Hematopoietic multipotent progenitor cell (in vitro differentiated cells): ENCODE measurements at regions not wholly inside any gene's neighbourhood (a gene's known extent, or its start where the extent isn't known, plus 50 kb on each side); places are given as distances from the start of the nearest gene placed in this dataset.
A peak's percentile ranks its signal among the peaks of the same experiment; 100 is the strongest.

Experiments used
- DNase-seq, 3 donors: peaks; one replicate each; pipeline ENCODE4 v3.0.0-alpha.2; 2011 to 2015; ENCODE audit warnings: low read depth in 2 of 3, low spot score in 2 of 3

DNA sequence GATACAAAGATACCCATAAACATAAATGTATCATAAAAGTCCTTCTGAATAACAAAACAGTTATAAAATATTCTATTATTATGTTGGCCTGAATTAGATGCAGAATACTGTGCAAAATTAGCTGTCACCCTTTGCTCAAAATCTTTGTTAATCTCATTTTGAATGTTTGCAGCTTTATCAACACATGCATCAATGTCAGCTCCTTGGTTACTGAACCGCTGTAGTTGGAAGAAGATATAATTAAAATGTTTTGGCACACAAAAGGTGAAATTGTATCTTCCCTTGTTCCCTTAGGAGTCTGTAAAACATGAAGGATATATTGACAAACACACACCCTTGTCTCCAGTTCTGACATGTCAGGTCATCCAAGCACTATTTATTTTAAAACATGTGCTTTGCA lies 146.3 kb upstream of the POU5F2 start:
- no peak for DNase-seq

DNA sequence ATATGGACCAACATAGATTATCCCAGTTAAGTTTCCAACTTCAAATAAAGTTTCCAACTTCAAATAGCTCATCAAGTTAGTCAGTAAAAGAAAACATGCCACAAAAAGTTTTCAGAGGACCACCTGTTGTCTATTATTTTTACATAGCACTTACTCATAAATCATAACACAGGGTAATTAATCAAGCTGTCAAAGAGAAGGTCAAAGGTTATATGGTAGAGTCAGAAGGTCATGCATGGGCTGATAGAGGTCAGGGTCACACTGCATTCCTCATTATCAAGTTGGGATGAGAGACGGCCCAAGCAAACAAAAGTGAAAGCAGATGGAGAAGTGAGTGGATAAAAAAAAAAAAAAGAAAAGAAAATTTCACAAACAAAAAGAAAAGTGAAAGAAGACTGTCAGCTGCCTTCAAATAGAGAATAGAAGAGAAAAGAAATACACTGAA lies 145.5 kb upstream of the POU5F2 start:
- peak in 2 of 3 donors; percentile 13 to 61 for DNase-seq

DNA sequence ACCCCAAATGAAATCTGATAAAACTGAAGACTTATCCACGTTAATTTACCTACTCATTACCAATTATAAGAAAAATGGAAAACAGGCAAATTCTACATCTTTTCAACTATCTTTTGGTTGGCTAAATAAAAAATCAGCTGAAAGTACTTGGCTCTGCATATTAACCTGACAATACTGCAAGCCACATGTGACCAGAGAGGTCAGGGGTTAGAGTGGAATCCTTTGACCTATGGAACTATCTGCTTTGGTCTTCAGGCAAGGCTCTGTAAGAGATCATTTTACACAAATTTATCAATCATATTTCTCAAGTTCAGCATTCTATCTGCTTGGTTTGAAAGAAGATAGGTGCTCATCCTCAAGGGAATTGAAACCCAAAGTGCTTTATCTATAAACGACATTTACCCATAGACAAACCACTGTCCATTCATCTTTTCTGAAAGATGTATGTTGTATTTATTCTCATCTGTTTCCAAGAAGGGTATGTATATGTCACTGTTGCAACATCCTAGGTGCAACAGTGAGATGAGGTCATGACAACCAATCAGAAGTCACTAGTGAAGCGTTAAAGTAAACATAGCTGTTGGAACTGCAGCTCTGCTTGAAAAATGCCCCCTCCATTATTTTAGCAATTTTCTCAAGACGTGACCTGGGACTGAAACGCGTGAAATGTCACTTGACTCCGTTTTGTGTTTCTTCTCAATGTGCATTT lies 144.9 kb upstream of the POU5F2 start:
- DNase-seq = no peak

DNA sequence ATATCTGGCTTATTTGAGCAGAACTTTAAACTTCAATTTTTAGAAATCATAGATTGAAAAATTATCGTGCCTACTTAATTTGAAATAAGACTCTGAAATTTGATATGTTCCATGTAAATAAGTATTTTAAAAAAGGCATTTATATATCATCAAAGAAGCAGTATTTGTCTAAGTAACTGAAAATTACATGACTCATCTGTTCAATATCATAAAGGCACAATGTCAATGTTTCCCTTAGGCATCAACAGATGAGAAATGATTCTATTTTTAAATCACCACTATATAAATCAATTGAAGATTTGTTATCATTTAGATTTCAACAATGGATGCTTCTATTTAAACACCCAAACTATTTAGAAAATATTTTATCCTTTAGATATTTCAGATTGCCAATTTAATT lies 142.9 kb upstream of the POU5F2 start:
- DNase-seq = no peak

DNA sequence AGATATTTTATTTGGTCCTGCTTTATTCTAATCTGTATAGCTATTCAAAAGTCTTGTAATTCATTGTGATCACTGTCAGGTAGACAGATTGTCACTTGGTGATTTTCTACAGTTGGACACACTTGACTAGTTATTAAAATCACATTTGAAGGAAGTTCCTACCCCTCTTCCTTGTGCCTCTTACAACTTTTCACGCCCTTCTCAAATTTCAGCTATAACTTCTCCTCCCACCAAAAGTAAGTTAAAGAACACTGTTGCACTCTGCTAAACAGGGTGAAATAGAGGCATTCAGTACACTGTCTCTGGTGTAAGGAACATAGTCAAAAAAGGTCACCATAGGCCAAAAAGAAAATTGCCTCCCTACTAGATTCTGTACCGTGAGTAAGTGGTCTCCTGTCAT lies 142.1 kb upstream of the POU5F2 start:
- DNase-seq = no peak

DNA sequence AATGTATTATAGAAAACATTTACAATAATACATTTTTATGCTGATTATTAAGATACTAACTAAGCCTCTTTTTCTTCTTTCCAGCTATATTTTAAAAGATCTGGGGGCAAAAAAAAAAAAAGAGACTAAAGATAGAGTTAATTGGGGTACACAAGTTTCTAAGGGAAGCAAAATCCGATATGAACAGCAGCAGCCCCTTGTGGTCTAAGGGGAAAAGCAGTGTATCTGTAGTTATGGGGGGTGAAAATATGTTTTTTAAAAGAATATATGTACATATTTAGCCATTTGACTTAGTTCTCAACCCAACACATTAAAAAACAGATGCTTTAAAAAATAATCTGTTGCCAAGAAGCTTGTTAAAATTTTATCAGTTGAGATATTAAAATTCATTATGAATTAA lies 134.3 kb upstream of the POU5F2 start:
- no peak for DNase-seq

DNA sequence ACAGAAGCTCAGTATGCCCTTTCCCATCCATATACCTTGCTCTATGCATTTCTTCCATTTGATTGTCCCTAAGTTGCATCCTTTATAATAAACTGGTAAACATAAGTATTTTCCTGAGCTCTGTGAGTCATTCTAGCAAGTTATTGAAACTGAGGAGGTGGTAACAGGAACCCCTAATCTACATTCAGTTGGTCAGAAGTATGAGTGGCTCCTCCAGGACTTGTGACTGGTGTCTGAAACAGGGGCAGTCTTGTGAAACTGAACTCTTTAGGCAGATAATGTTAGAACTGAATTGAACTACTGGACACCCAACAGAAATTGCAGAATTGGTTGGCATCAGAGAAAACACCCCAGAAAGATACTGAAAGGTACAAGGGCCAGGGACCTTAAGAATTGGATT lies 133.1 kb upstream of the POU5F2 start:
- DNase-seq = no peak

DNA sequence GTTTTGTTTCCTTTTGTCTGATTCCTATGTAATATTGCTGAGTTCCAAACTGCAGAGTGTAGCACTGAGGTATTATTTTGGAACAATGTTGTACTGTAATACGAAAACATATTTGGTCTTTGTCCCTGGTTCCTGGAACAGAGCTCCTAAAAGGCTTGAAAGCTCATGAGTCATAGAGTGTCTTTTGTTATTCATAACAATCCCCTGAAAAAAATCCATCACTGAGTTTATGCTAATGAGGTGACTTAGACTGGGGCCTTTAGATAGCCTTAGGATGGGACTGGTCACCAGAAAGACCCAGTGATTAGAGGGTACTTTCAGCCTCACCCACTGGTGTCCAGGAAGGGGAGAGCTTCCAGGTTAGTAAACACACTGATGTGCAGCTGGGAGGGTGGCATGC lies 132.7 kb upstream of the POU5F2 start:
- DNase-seq = no peak

DNA sequence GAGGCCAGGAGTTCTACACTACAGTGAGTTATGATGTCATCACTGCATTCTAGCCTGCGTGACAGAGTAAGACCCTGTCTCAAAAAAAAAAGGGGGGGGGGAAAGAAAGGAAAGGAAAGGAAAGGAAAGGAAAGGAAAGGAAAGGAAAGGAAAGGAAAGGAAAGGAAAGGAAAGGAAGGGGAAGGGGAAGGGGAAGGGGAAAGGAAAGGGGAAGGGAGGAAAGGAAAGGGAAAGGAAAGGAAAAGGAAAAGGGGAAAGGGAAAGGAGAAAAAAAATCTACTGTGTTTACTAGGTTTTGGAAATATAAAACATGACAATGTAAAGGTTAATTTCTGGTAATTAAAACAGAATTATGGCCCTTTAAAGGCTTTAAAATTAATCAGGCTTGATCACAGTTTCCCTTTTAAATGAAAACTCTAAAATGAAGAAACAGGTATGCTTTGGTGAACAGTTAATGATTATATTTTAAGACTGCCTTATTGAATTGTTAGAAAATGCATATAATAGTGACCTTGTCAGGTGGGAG lies 131.9 kb upstream of the POU5F2 start:
- DNase-seq = no peak

DNA sequence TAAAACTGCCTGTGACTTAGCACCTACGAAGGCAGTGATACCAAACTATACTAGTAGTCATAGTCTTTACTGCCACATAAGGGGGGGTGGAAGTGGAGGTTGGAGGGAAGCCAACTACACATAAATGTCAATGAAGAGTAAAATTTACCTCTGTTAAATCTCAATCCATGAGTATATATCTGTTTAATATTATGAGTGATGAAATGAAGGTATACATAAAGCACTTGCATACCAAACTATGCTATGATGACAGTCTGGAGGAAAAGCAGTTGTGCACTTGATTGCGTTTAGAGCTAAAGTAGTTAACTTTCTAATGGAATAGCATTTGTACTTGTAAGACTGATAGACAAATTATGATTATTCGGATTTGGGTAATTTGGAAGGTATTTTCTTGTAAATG lies 129.2 kb upstream of the POU5F2 start:
- no peak for DNase-seq

DNA sequence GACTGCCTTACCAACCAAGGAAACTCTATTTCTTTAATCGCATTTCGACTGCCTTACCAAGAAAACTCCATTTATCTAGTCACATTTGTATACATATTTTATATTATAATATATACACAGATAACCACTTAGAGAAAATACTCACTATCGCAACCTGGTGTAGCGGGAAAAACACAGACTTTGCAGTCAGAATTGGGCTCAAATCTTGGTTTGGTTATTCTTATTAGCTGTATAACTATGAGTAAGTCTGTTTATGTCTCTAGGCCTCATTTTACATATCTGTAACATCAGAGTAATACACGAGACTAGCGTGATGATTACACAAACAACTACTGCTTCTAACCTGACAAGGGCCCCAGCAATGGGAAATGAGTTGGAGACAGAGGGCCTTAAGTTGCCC lies 127.5 kb upstream of the POU5F2 start:
- no peak for DNase-seq

DNA sequence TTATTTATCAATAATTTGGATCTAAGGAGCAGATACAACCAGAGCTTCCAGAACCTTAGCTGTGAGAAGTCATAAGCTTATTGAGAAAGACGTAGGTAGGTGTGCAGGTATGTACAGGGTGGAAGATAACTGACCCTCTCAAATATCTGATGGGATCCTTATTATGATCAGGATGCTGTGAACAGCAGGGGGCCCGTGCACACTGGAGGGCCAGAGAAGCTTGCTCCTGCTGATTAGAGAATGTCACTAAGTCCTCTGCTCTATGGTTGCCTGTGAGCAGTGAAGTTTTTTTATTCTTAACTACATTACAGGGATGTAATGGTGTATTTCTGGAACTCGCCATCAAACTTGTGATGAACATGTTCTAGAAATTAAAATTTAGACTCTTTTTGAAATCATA lies 108.9 kb upstream of the POU5F2 start:
- DNase-seq = no peak

DNA sequence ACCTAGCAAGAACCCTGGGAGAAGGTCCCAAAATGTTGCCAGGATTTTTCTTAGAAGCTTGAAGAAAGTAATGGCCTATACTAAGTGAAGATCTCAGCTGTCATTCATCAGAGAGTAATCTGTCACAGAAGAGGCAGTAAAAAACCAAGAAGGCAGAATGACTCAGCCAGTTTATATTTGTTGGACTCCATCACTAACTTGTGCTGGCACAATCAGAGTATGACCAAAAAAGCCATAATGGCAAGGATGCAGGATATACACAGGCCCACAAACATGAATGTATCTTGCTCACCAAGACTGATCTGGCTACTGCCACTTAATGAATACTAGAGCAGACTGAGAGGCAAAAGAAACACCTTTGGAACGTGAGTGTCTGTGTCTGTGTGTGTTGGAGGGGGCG lies 104.0 kb upstream of the POU5F2 start:
- no peak for DNase-seq

DNA sequence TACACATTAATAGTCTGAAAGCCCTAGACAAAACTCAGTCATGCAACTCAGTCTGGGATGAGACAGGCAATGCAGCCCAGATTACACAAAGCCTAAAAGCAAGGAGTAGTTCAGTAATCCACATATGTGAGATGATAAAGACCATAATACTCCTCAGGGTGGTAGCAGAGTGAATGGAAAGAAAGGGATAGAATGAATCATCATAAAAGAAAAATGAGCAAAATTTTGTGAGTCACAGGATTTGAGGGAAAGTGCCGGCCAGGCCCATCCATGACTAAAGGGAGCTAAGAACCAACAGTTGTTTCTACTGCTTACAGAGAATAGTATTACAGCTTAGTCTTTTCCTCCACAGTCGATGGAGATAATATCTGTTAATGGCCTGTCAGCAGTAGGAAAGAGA lies 90.0 kb upstream of the POU5F2 start:
- no peak for DNase-seq

DNA sequence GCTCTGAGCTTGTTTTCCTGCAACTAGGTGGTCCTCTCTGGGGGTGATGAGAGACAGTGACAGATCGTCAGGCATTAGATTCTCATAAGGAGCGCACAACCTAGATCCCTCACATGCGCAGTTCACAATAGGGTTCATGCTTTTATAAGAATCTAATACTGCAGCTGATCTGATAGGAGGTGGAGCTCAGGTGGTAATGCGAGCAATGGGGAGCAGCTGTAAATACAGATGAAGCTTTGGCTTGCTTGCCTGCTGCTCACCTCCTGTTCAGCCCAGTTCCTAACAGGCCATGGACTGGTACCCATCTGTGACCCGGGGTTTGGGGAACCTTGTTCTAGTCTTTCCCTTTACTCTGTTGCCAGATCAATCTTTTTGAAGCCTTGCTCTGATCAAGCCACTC lies 89.5 kb upstream of the POU5F2 start:
- no peak for DNase-seq

DNA sequence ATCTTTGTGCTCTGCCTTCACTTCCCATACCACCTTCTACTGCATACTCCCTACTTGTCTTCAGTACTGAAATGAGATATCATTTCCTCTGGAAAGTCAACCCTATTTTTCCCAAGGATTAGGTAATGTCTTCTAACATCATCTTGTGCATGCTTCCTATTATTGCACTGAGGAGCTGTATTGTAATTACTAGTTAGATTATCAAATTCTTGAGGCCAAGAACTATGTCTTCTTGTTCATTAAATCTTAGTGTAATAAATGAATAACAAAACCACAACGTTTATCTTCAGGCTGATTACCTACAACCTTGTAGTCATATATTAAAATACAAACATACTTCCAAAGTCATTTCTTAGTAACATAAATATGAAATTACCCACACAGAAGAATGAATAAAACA lies 87.9 kb upstream of the POU5F2 start:
- DNase-seq = no peak

DNA sequence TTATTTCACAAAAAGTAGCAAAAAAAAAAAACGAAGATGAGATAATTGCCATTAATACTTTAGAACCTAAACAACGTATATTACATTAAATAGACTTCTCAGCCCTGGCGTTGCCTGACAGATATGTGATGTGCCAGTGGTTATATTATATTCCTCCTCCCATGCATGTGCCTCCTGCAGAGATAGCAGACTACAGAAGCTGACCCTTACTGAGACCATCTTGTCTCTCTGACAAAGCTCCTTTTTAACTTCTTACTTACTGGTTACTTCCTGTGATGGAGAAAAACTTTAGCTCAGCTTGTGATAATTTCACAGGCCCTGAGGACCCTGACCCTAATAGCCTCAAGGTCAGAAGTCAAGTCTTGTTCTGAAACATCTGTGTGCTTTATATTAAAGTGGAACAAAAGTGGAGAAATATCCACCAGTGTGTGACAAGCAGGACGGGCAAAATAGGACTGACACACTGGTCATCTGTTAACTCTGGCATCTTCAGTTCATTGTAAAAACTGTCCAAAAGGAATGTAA lies 80.6 kb upstream of the POU5F2 start:
- DNase-seq = no peak

DNA sequence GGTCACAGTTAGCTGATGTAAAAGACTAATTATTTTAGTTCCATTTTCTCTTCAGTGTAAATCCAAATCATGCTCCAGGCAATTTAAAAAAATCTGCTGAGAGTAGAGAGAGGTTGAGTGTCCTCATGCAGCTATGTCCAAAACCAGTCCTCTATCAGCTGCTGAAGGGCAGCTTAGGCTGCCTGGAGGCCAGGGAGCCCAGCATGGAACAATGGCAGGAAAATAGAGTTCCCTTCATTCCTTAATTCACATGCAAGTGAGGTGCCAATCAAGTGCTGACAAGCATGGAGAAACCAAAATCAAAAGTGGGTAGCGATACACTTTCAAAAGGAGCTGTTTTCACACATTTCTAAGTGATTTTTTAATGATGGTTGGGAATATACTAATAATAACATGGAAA lies 78.3 kb upstream of the POU5F2 start:
- DNase-seq = no peak

DNA sequence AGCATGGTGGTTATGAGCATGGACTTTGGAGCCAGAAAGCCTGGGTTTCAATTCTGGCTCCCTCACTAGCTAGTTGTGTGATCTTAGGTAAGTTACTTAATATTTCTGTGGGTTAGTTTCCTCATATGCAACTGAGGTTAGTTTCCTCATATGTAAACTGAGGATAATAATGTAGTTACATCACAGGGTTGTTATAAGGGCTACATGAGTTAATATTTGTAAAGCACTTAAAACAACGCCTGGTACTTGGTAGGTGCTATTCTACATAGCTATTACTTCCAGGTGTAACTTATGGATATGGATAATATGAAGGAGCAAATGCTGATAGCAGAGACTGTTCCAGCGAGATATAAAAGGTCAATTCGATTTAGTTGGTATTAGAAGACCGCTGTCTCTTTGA lies 69.4 kb upstream of the POU5F2 start:
- DNase-seq = no peak

DNA sequence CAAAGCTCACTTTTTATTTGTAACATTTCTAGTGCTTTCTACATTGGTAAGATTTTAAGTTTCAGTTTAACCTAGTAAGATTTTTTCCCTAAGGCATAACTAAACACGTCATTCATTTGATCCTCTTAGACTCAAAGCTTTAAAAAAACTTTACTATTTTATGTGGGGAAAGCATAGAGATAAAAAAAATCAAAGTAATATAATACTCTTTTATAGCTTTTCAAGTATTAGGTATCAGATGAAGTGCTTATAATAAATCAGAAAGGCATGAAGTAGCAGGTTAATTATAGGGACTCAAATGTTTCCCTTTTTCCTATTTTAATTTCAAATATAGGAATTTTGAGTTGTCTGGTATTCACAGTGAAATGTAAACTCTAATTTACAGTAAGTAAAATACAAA lies 68.0 kb upstream of the POU5F2 start:
- DNase-seq = no peak

DNA sequence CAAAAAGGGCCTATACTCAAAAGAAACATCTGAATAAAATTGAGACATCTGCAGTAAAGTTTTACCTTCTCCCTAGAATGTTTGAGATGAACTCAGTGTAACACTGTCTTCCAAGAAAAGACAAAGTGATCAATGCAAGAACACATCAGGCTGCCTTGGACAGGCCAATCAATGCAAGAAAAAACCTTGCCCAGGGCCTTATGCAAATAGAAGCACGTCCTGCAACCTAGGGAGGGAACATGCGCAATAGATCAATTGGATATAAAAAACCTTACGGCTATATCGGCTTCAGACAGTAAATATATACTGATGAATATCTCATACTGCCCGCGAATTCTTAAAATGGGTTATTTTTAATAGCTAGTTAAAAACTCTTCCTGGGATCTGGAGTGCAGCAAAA lies 66.4 kb upstream of the POU5F2 start:
- no peak for DNase-seq

DNA sequence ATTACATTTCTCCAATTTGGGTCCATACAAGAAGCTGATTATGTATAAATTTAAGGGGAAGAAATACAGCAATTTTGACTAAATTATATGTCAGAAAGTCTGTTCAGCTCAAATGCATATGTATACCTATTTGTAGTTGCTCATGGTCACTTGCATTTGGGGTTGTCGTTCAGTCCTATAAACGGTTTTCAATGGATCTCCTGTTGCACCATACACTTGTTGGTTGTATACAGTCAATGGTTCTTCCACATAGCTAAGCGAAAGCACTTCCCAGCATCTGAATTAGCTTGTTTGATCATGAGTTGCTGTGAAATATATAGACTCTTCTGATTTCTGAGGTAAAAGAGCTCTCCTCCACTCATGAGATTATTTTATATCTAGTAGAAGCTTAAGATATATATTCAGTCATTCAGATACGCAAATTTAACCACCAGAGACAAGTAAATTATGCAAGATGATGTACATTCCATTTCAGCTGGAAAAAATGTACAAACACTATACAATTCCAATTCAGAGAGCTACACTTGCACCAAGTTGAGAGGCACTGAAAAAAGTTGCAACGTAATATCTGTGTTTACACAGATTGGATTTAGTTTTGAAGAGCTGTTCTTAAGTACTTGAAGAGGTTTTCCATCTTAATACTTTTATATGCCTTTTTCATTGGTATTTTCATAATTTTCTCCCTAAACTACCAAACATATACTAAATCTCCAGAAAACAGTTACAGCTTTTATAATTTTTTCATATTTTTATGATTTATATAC lies 64.4 kb upstream of the POU5F2 start:
- DNase-seq = no peak
